ENCODE measurements at regions not wholly inside any gene's neighbourhood (a gene's known extent, or its start where the extent isn't known, plus 50 kb on each side); places are given as distances from the start of the nearest gene placed in this dataset.

DNA sequence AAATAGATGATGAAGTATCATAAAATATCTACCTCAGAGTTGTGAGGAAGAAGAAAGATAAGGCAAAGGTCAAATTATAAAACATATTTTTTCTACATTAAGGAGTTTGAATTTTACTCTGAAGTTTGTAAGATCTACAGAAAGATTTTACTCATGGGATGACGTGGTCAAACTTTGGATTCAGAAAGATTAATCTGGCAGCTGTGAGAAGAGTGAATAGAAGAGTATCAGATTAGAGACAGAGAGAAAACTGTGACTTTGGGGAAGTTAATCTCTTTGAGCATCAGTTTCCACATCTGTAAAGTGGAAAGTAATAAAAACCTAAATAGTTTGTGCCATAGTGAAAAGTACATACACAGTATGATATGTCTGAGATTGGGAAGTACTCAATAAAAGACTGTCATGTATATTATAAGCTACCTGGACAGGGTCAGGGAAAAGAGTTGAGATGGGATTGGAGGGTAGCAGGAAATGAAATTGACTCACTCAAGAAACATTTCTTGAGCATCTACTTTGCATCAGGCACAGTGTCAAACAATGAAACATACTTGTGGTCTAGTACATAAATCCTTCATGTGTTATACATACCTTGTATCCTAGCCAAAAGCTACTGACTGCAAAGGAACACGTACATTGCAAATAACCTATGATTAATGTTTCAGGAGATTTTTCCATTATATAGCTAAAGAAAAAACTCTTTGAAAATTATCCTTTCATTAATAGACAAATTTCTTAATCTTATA, 222.1 kb downstream of the TMEM200A start:
- H3K4me3 ChIP-seq = no peak overlapping the region
- TF ChIP-seq MTA3 (IDR thresholded peaks at IDR 0.05; ENCODE audit: borderline replicate concordance) (no peak), GATA2 (CRISPR knock-in tag; IDR thresholded peaks at IDR 0.05) (no peak), PYGO2 (tag; IDR thresholded peaks at IDR 0.05) (no peak), NFE2L1 (tag; IDR thresholded peaks at IDR 0.05; ENCODE audit: borderline replicate concordance, low read depth) (no peak), ARID1B (IDR thresholded peaks at IDR 0.05) (no peak), FOXJ3 (CRISPR knock-in tag; IDR thresholded peaks at IDR 0.05) (no peak), HIVEP1 (CRISPR knock-in tag; IDR thresholded peaks at IDR 0.05) (no peak), ZNF347 (CRISPR knock-in tag; IDR thresholded peaks at IDR 0.05; ENCODE audit: low read depth) (no peak)
- TF ChIP-seq, protein P1, sequence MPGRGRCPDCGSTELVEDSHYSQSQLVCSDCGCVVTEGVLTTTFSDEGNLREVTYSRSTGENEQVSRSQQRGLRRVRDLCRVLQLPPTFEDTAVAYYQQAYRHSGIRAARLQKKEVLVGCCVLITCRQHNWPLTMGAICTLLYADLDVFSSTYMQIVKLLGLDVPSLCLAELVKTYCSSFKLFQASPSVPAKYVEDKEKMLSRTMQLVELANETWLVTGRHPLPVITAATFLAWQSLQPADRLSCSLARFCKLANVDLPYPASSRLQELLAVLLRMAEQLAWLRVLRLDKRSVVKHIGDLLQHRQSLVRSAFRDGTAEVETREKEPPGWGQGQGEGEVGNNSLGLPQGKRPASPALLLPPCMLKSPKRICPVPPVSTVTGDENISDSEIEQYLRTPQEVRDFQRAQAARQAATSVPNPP (IDR thresholded peaks at IDR 0.05; ENCODE audit: borderline replicate concordance, insufficient read depth, insufficient read length) = no peak
- TF ChIP-seq, protein P2, sequence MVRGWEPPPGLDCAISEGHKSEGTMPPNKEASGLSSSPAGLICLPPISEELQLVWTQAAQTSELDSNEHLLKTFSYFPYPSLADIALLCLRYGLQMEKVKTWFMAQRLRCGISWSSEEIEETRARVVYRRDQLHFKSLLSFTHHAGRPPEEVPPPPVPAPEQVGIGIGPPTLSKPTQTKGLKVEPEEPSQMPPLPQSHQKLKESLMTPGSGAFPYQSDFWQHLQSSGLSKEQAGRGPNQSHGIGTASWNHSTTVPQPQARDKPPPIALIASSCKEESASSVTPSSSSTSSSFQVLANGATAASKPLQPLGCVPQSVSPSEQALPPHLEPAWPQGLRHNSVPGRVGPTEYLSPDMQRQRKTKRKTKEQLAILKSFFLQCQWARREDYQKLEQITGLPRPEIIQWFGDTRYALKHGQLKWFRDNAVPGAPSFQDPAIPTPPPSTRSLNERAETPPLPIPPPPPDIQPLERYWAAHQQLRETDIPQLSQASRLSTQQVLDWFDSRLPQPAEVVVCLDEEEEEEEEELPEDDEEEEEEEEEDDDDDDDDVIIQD (CRISPR knock-in tag; IDR thresholded peaks at IDR 0.05) = no peak
- H3K4me1 ChIP-seq (replicated peaks in 1 of 2; ENCODE audit: control insufficient read depth in 2 of 2, insufficient read depth in 2 of 2, low read length in 2 of 2) = no peaks in the 10 kb centered on the region
- in situ Hi-C loops (cut with MboI) (no loop called here), intact Hi-C loops (cut with micrococcal nuclease) (no loop called here)
- no peak for DNase-seq (ENCODE audit: extremely low read depth in 1 of 4, low spot score in 3 of 4)
- no peaks in the 10 kb centered on the region for H3K79me2 ChIP-seq (ENCODE audit: control insufficient read depth, insufficient read depth, low read length)
- no peak overlapping the region for H3K27ac ChIP-seq (ENCODE audit: extremely low read depth, low read depth, low read length)
- no peak overlapping the region for H3K4me2 ChIP-seq (ENCODE audit: insufficient read depth, low read length)
- H3K27me3 ChIP-seq (ENCODE audit: control insufficient read depth in 2 of 2, insufficient read depth in 2 of 2, low read length in 2 of 2) = no peaks in the 10 kb centered on the region
- H3K9me3 ChIP-seq (replicated peaks; ENCODE audit: control insufficient read depth, insufficient read depth, low read depth, low read length) = no peaks in the 10 kb centered on the region
- H3K9ac ChIP-seq (ENCODE audit: insufficient read depth in 1 of 2, low read depth in 2 of 2, low read length in 2 of 2) = no peak overlapping the region
- H2AFZ ChIP-seq (ENCODE audit: low read depth, low read length) = no peak overlapping the region
- FAIRE-seq = no peak
- no peaks in the 10 kb centered on the region for H3K9me1 ChIP-seq (ENCODE audit: control insufficient read depth, insufficient read depth, low read length)
- ChIA-PET CTCF (ENCODE audit: low intra/inter-chr PET ratio) (no interaction called here), POLR2A (no interaction called here)
- no TSS peak for BruUV-seq (replicated peaks)
- no peaks in the 10 kb centered on the region for H3K36me3 ChIP-seq (ENCODE audit: control insufficient read depth, insufficient read depth, low read length)
- no peak for ATAC-seq
- H4K20me1 ChIP-seq (replicated peaks; ENCODE audit: control insufficient read depth, insufficient read depth, low read length) = no peaks in the 10 kb centered on the region
- WGBS (ENCODE audit: insufficient coverage, low coverage, missing lambda C conversion rate) = 2% methylated on average over 2 of the region's 2 CpGs
